ENCODE measurements at regions not wholly inside any gene's neighbourhood (a gene's known extent, or its start where the extent isn't known, plus 50 kb on each side); places are given as distances from the start of the nearest gene placed in this dataset.

- TF ChIP-seq CTCF (tag by site-specific recombination; IDR thresholded peaks at IDR 0.05) (no peak), ZNF174 (tag by site-specific recombination; IDR thresholded peaks at IDR 0.05) (no peak)
Observed at GRCh38 chr13:106299621-106300020, 235.8 kb downstream of the EFNB2 start.
